IMR-90 (cell line): ENCODE measurements at regions not wholly inside any gene's neighbourhood (a gene's known extent, or its start where the extent isn't known, plus 50 kb on each side); places are given as distances from the start of the nearest gene placed in this dataset.

Experiments
- ATAC-seq: fragments of 200-7000 bp; cut with Tn5 transposase; 2 replicates; pipeline ENCODE4 v1.9.1; 2020; ENCODE audit warnings: low read depth, mild to moderate bottlenecking, moderate library complexity
- BruUV-seq: library from RNA; stranded (reverse); fragments of 400-500 nt; replicated peaks from 2 replicates; lab custom pipeline; 2021; lab: Mats Ljungman, UMichigan
- CTCF ChIA-PET: fragments of 300-600 bp; formaldehyde crosslinking; extraction: SDS; loops from one replicate; lab custom pipeline; 2021; ENCODE audit warnings: antibody characterized with exemption; lab: Yijun Ruan, JAX
- POLR2A ChIA-PET: fragments of 300-600 bp; sonication (Branson Sonifier 250); formaldehyde crosslinking; loops from one replicate; lab custom pipeline; 2022; ENCODE audit warnings: antibody characterized with exemption; ENCODE audit not compliant: unreplicated experiment; lab: Charles Lee
- DNase-seq: peaks from one replicate; pipeline ENCODE4 v3.0.0; 2013
- H2AFZ ChIP-seq: replicated peaks from 2 replicates; pipeline ENCODE3; 2013; ENCODE audit warnings: low read length, mild to moderate bottlenecking; ENCODE audit not compliant: poor library complexity
- H2AK5ac ChIP-seq: 2 replicates; pipeline ENCODE4 v1.6.1; 2013; ENCODE audit warnings: low read depth, low read length, inconsistent platforms
- H2AK9ac ChIP-seq: replicated peaks from 2 replicates; pipeline ENCODE3; 2013; ENCODE audit warnings: mild to moderate bottlenecking, low read depth, low read length, moderate library complexity; ENCODE audit not compliant: poor library complexity
- H2BK120ac ChIP-seq: 2 replicates; pipeline ENCODE4 v1.6.1; 2013; ENCODE audit warnings: low read depth, low read length, inconsistent platforms
- H2BK15ac ChIP-seq: 3 replicates; pipeline ENCODE4 v1.6.1; 2013; ENCODE audit warnings: low read depth, low read length, inconsistent platforms
- H2BK20ac ChIP-seq: 2 replicates; pipeline ENCODE4 v1.6.1; 2013; ENCODE audit warnings: low read depth, mild to moderate bottlenecking, inconsistent platforms, low read length, moderate library complexity
- H2BK5ac ChIP-seq: 2 replicates; pipeline ENCODE4 v1.6.1; 2013; ENCODE audit warnings: mild to moderate bottlenecking, low read depth, low read length, inconsistent platforms; ENCODE audit not compliant: poor library complexity, severe bottlenecking
- H3K14ac ChIP-seq: replicated peaks from 2 replicates; pipeline ENCODE4 v1.6.1; 2013; ENCODE audit warnings: low read depth, low read length, inconsistent platforms
- H3K18ac ChIP-seq: 2 replicates; pipeline ENCODE4 v1.6.1; 2013; ENCODE audit warnings: low read depth, low read length, control low read depth
- H3K23ac ChIP-seq: 2 replicates; pipeline ENCODE4 v1.6.1; 2013; ENCODE audit warnings: low read depth, low read length, inconsistent platforms
- H3K27ac ChIP-seq: 2 replicates; pipeline ENCODE4 v1.5.1; 2013; ENCODE audit warnings: mild to moderate bottlenecking, control low read depth, low read length; ENCODE audit not compliant: insufficient read depth
- H3K27me3 ChIP-seq: 2 replicates; pipeline ENCODE4 v1.6.1; 2013; ENCODE audit warnings: low read length; ENCODE audit not compliant: control insufficient read depth, insufficient read depth
- H3K36me3 ChIP-seq: 2 replicates; pipeline ENCODE4 v1.6.1; 2013; ENCODE audit warnings: low read length, mixed read lengths; ENCODE audit not compliant: control insufficient read depth, insufficient read depth
- H3K4ac ChIP-seq: 2 replicates; pipeline ENCODE4 v1.6.1; 2013; ENCODE audit warnings: low read depth, low read length, inconsistent platforms
- H3K4me1 ChIP-seq: 2 replicates; pipeline ENCODE4 v1.6.1; 2013; ENCODE audit warnings: low read length, mixed read lengths; ENCODE audit not compliant: control insufficient read depth, insufficient read depth
- H3K4me2 ChIP-seq: 2 replicates; pipeline ENCODE4 v1.6.1; 2013; ENCODE audit warnings: low read depth, mild to moderate bottlenecking, control low read depth, low read length, moderate library complexity
- H3K4me3 ChIP-seq: 2 replicates; pipeline ENCODE4 v1.5.1; 2013; ENCODE audit warnings: low read depth, mild to moderate bottlenecking, control low read depth, low read length, moderate library complexity; ENCODE audit not compliant: insufficient read depth
- H3K56ac ChIP-seq: 2 replicates; pipeline ENCODE4 v1.6.1; 2013; ENCODE audit warnings: low read length, inconsistent platforms; ENCODE audit not compliant: insufficient read depth; ENCODE audit errors: extremely low read depth
- H3K79me1 ChIP-seq, 2 experiments: 2 replicates each; pipeline ENCODE4 v1.6.1; 2013; ENCODE audit warnings: low read length in 2 of 2, inconsistent platforms in 1 of 2, low read depth in 1 of 2
- H3K9ac ChIP-seq: 2 replicates; pipeline ENCODE4 v1.6.1; 2013; ENCODE audit warnings: low read depth, low read length, control low read depth
- H3K9me1 ChIP-seq: 2 replicates; pipeline ENCODE4 v1.6.1; 2013; ENCODE audit warnings: low read length, inconsistent platforms; ENCODE audit not compliant: insufficient read depth
- H3K9me3 ChIP-seq: 2 replicates; pipeline ENCODE4 v1.6.1; 2013; ENCODE audit warnings: low read length; ENCODE audit not compliant: control insufficient read depth, insufficient read depth
- H4K20me1 ChIP-seq: 2 replicates; pipeline ENCODE4 v1.6.1; 2013; ENCODE audit warnings: low read length, inconsistent platforms; ENCODE audit not compliant: insufficient read depth
- H4K5ac ChIP-seq: 2 replicates; pipeline ENCODE4 v1.6.1; 2013; ENCODE audit warnings: mild to moderate bottlenecking, low read depth, low read length, control low read depth
- H4K8ac ChIP-seq, 2 experiments: 2 replicates each; pipeline ENCODE4 v1.6.1; 2013; ENCODE audit warnings: low read depth in 2 of 2, low read length in 2 of 2, control low read depth in 1 of 2, inconsistent platforms in 1 of 2
- H4K91ac ChIP-seq: 2 replicates; pipeline ENCODE4 v1.6.1; 2013; ENCODE audit warnings: low read depth, low read length, inconsistent platforms; ENCODE audit not compliant: insufficient read depth
- BHLHE40 ChIP-seq: fragments of 150-350 bp; IDR thresholded peaks from 2 replicates; pipeline ENCODE4 v1.6.1; 2016; ENCODE audit warnings: mild to moderate bottlenecking, low read depth, low read length
- CHD1 ChIP-seq: IDR thresholded peaks from 2 replicates; pipeline ENCODE4 v1.6.1; 2012; ENCODE audit warnings: low read depth, low read length, improper control_type of control experiment
- MAFK ChIP-seq: IDR thresholded peaks from 2 replicates; pipeline ENCODE4 v1.6.1; 2012; ENCODE audit warnings: low read depth, low read length, improper control_type of control experiment
- MAZ ChIP-seq: IDR thresholded peaks from 2 replicates; pipeline ENCODE4 v1.6.1; 2012; ENCODE audit warnings: low read depth, mild to moderate bottlenecking, low read length, improper control_type of control experiment, moderate library complexity, borderline replicate concordance
- MXI1 ChIP-seq: IDR thresholded peaks from 2 replicates; pipeline ENCODE4 v1.6.1; 2012; ENCODE audit warnings: low read depth, mild to moderate bottlenecking, low read length, moderate library complexity, borderline replicate concordance
- RAD21 ChIP-seq: IDR thresholded peaks from 2 replicates; pipeline ENCODE4 v1.6.1; 2012; ENCODE audit warnings: low read length, improper control_type of control experiment
- RCOR1 ChIP-seq: IDR thresholded peaks from 2 replicates; pipeline ENCODE4 v1.6.1; 2012; ENCODE audit warnings: mild to moderate bottlenecking, low read length, improper control_type of control experiment; ENCODE audit not compliant: insufficient replicate concordance
- RFX5 ChIP-seq: IDR thresholded peaks from 2 replicates; pipeline ENCODE4 v1.8.0; 2012; ENCODE audit warnings: low read depth, mild to moderate bottlenecking, low read length, moderate library complexity
- SMC3 ChIP-seq: fragments of 150-350 bp; IDR thresholded peaks from 2 replicates; pipeline ENCODE4 v1.6.1; 2016; ENCODE audit warnings: low read depth, mild to moderate bottlenecking, antibody characterized with exemption, low read length, moderate library complexity
- WGBS, 2 experiments: methylation state at CpG; one replicate each; pipeline versions ENCODE4 v1.1.5 to v1.1.7; 2013; ENCODE audit warnings: missing lambda C conversion rate in 2 of 2; ENCODE audit not compliant: insufficient read length in 1 of 2; ENCODE audit errors: extremely low coverage in 2 of 2; 5-methylcytosine and 5-hydroxymethylcytosine counted together
- dilution Hi-C: fragments of 300-500 bp; cut with HindIII; formaldehyde crosslinking; loops from one replicate; pipeline ENCODE4 v1.14.3; 2018; ENCODE audit warnings: low sequenced_read_pairs; ENCODE audit not compliant: unreplicated experiment
- in situ Hi-C: fragments of 300-500 bp; cut with MboI; formaldehyde crosslinking; loops from 3 replicates; pipeline ENCODE4 v1.14.3; 2019; ENCODE audit warnings: low sequenced_read_pairs, inconsistent platforms, mixed read lengths
- intact Hi-C: fragments of 100-400 bp; cut with micrococcal nuclease; formaldehyde crosslinking; loops from 2 replicates; pipeline ENCODE4 v1.10.0; 2022
- TF ChIP-seq, protein P1 (sequence below): conservative IDR thresholded peaks from 2 replicates; pipeline ENCODE4 v1.5.1; 2012; ENCODE audit warnings: mild to moderate bottlenecking, low read depth, low read length, improper control_type of control experiment
- TF ChIP-seq, protein P2 (sequence below): fragments of 150-350 bp; IDR thresholded peaks from 2 replicates; pipeline ENCODE4 v1.6.1; 2017; ENCODE audit warnings: mild to moderate bottlenecking, antibody characterized with exemption, low read length, low read depth
- TF ChIP-seq, protein P3 (sequence below): fragments of 150-350 bp; IDR thresholded peaks from 2 replicates; pipeline ENCODE4 v1.6.1; 2016; ENCODE audit warnings: low read depth, mild to moderate bottlenecking, low read length, moderate library complexity, borderline replicate concordance

DNA sequence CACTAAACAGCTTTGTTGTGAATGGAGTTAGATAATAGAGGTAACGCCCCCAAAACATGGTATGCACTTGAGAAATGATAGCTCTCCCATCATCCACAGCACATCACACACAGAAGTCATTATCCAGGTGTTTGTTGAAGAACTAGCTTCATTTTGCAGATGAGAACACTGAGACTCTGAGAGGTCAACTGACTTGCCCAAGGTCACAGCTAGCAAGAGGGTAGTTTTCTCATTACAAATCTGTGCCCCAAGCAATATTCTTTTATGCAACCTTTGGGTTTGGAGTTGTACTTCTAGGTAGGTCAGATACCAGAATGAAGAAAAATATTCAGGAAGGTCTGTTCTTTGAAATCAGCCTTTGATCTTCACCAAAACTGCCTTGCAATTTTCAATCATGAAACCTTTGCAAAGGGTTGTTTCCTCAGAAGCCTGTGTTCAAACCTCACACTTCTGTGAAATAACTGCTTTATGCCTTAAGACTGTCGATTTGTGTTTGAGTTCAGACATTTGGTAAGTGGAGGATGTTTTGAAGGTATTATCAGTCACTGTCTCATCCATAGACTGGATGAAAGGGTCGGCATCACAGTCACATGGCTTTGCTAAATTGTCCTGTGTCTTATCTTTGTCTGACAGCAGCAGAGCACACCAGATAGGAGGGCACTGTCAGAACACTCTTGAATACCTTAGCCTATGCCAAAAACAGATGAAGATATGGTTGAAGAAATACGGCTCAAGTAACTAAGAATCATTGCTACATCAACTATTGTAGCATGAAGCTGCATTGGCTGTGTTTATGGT, 233.2 kb upstream of the BTG1 start:
- H3K9me3 ChIP-seq, result no peaks in the 10 kb centered on the region
- H3K14ac ChIP-seq, result no peak overlapping the region
- no peak overlapping the region for H3K4ac ChIP-seq
- in situ Hi-C loops (no loop called here), dilution Hi-C loops (no loop called here), intact Hi-C loops (no loop called here)
- POLR2A ChIA-PET, result no interaction called here
- H3K4me3 ChIP-seq, result no peak overlapping the region
- H4K5ac ChIP-seq, result no peak overlapping the region
- no peak for ATAC-seq
- no peak overlapping the region for H2BK5ac ChIP-seq
- no CpG with 5 or more reads among the region's 4 CpGs for WGBS, 2 experiments
- H2AK5ac ChIP-seq, result no peak overlapping the region
- no peak overlapping the region for H2AFZ ChIP-seq
- no peak overlapping the region for H3K23ac ChIP-seq
- H4K8ac ChIP-seq, result no peak overlapping the region
- H3K27ac ChIP-seq, result no peak overlapping the region
- no peak overlapping the region for H2AK9ac ChIP-seq
- H3K4me1 ChIP-seq, result no peaks in the 10 kb centered on the region
- H3K36me3 ChIP-seq, result no peaks in the 10 kb centered on the region
- no peak overlapping the region for H2BK20ac ChIP-seq
- H4K91ac ChIP-seq, result no peak overlapping the region
- peaks cover 2% of the 10 kb centered on the region for H3K27me3 ChIP-seq
- H3K79me1 ChIP-seq, result no peaks in the 10 kb centered on the region
- CTCF ChIA-PET, result interaction anchor here (0.6 kb wide), 1 partner anchor 221 kb away, joined by 3 read pairs; no protein-coding TSS in a partner anchor
- no peaks in the 10 kb centered on the region for H4K20me1 ChIP-seq
- H3K18ac ChIP-seq, result no peak overlapping the region
- no peak overlapping the region for H2BK120ac ChIP-seq
- BruUV-seq, result no TSS peak
- no peak overlapping the region for H3K4me2 ChIP-seq
- H2BK15ac ChIP-seq, result no peak overlapping the region
- no peak for DNase-seq
- no peaks in the 10 kb centered on the region for H3K9me1 ChIP-seq
- no peak overlapping the region for H3K56ac ChIP-seq
- no peak overlapping the region for H3K9ac ChIP-seq
- TF ChIP-seq SMC3, result no peak
- TF ChIP-seq RAD21, result no peak
- TF ChIP-seq, protein P1, sequence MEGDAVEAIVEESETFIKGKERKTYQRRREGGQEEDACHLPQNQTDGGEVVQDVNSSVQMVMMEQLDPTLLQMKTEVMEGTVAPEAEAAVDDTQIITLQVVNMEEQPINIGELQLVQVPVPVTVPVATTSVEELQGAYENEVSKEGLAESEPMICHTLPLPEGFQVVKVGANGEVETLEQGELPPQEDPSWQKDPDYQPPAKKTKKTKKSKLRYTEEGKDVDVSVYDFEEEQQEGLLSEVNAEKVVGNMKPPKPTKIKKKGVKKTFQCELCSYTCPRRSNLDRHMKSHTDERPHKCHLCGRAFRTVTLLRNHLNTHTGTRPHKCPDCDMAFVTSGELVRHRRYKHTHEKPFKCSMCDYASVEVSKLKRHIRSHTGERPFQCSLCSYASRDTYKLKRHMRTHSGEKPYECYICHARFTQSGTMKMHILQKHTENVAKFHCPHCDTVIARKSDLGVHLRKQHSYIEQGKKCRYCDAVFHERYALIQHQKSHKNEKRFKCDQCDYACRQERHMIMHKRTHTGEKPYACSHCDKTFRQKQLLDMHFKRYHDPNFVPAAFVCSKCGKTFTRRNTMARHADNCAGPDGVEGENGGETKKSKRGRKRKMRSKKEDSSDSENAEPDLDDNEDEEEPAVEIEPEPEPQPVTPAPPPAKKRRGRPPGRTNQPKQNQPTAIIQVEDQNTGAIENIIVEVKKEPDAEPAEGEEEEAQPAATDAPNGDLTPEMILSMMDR, result no peak
- TF ChIP-seq, protein P2, sequence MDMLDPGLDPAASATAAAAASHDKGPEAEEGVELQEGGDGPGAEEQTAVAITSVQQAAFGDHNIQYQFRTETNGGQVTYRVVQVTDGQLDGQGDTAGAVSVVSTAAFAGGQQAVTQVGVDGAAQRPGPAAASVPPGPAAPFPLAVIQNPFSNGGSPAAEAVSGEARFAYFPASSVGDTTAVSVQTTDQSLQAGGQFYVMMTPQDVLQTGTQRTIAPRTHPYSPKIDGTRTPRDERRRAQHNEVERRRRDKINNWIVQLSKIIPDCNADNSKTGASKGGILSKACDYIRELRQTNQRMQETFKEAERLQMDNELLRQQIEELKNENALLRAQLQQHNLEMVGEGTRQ, result no peak
- TF ChIP-seq MAFK, result no peak
- TF ChIP-seq BHLHE40, result no peak
- no peak for TF ChIP-seq RFX5
- TF ChIP-seq MAZ, result no peak
- no peak for TF ChIP-seq MXI1
- TF ChIP-seq, protein P3, sequence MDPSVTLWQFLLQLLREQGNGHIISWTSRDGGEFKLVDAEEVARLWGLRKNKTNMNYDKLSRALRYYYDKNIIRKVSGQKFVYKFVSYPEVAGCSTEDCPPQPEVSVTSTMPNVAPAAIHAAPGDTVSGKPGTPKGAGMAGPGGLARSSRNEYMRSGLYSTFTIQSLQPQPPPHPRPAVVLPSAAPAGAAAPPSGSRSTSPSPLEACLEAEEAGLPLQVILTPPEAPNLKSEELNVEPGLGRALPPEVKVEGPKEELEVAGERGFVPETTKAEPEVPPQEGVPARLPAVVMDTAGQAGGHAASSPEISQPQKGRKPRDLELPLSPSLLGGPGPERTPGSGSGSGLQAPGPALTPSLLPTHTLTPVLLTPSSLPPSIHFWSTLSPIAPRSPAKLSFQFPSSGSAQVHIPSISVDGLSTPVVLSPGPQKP, result no peak
- TF ChIP-seq RCOR1, result no peak
- no peak for TF ChIP-seq CHD1
